SW480 (cell line): ENCODE measurements at regions not wholly inside any gene's neighbourhood (a gene's known extent, or its start where the extent isn't known, plus 50 kb on each side); places are given as distances from the start of the nearest gene placed in this dataset.
A peak's percentile ranks its signal among the peaks of the same experiment; 100 is the strongest.
"Not testable (repeated sequence)": the region's sequence is repeated elsewhere in the genome, so short reads cannot be mapped to it uniquely, and the experiment has no call there.

Experiments used
- DNase-seq: peaks from one replicate; pipeline ENCODE4 v3.0.0-alpha.2; 2016; ENCODE audit warnings: low spot score

- DNase-seq, result no peak
Observed at GRCh38 chr10:64023926-64024470, 502.8 kb downstream of the REEP3 start.

DNA sequence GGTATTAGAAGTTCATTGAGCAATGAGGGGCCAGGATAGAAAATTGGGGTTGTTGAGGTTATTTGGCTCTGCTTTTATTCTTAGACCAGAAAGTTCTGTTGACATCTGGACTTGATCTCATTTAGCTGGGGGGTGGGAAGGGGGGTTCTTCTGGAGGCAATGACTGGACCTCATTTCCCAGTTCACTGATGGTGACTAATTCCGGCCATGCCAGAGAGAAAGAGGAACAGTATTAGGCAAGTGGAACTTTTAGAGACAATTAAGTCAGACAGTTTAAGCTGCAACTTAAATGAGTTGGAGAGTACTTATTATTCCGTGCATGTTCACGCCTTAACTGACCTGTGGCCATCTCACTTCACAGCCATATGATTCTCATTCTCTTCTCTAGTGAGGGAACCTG lies 512.5 kb downstream of the REEP3 start:
- no peak for DNase-seq

DNA sequence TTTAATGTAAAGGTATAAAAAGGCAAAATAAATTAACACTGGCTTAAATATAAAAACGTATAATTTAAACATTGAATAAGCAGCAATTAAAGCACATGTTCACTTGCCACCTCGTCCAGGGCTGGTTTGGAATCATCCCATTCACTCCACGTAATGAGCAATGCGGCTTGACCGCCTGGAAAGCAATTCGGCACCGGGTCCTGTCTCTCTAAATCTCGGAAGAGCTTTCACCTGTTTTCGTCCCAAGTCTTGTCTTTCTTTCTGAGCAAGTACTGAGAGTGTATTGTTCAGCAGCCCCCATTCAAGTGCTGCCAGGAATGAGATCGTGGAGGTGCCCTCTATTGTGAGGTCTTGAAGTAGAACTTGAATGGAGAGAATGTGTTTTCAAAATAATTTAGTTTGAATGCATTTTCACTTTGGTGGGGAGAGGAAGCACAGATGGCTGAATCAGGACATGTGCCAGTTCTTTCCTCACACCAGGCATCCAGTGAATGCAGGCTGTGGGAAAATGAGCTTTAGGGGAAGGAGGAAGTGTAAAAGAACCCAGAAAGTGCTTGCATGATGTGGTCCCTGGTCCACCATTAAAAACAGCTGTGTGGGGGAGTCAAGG lies 515.2 kb downstream of the REEP3 start:
- DNase-seq, result no peak

DNA sequence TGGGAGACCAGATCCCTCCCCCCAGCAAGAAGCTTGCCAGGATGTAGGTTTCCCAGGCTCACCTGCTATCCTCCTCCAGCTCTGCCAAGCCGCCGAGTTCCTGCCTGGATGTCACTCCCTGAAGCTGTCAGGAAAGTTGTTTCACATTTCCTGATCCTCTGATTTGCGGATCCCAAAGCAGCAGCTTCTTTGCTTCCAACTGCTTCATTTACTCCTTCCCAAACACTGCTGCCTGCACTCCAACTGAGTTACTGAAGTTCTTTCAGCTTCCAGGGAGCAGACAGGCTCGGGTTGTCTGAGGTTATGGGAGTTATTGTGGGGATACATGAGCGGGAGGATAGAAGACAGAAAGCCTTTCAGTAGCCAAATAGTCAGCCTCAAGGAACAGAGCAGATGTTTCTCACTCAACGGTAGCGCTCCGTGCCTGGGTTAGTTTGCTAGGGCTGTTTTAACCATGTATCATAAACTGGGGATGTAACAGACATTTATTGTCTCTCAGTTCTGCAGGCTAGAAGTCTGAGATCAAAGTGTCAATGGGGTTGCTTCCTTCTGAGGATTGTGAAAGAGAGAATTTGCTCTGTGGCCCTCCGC lies 516.0 kb downstream of the REEP3 start:
- DNase-seq, result no peak

DNA sequence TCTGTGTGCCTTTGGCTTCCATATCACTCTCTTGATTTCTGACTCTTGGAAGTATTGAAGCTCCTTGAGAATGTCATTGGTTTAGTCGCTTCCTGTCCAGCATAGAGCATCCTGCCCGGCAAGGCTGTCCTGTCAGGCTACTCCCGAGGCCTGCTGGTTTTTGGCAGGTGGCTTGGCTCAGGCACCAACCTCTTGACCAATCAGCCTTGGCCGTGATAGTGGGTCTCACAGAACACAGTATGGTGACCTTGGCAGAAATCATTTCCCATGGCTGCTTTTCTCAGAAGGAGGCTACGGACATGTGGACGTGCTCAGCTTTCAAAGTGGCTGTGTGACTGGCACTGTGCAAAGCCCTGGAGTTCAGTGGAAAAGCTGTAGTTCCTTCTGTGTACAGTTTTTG lies 516.9 kb downstream of the REEP3 start:
- no peak for DNase-seq

GRCh38 chr10:64039198-64039597 lies 518.0 kb downstream of the REEP3 start:
- DNase-seq, result no peak

DNA sequence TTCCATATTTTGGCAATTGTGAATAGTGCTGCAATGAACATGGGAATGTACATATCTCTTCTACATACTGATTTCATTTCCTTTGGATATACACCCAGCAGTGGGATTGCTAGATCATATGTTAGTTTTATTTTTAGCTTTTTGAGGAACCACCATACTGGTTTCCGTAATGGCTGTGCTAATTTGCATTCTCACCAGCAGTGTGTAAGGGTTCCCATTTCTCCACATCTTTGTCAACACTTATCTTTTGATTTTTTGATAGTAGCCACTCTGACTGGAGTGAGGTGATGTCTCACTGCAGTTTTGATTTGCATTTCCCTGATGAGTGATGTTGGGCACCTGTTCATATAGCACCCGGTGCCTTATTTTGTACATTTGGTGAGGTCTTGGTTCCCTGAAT lies 519.6 kb downstream of the REEP3 start:
- no peak for DNase-seq

GRCh38 chr10:64041185-64041988 lies 520.2 kb downstream of the REEP3 start:
- DNase-seq, result peak; percentile 67

- DNase-seq, result no peak
Observed at GRCh38 chr10:64041989-64042490, 520.8 kb downstream of the REEP3 start.

GRCh38 chr10:64044098-64044497 lies 522.9 kb downstream of the REEP3 start:
- DNase-seq, result no peak

DNA sequence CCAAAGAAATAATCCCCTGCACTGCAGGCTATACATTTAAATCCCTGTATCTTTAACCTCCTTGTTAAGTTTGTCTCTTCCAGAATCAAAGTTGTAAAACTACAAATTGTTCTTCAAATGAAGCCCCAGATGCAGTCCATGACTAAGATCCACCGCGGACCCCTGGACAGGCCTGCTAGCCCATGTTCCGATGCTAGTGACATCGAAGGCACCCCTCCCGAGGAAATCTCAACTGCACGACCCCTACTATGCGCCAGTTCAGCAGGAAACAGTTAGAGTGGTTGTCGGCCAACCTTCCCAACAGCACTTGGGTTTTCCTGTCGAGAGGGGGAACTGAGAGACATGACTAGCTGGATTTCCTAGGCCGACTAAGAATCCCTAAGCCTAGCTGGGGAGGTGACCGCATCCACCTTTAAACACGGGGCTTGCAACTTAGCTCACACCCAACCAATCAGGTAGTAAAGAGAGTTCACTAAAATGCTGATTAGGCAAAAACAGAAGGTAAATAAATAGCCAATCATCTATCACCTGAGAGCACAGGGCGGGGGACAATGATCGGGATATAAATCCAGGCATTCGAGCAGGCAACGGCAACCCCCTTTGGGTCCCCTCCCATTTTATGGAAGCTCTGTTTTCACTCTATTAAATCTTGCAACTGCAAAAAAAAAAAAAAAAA lies 523.9 kb downstream of the REEP3 start:
- DNase-seq, result not testable (repeated sequence)

- no peak for DNase-seq
Observed at GRCh38 chr10:64054392-64054791, 533.2 kb downstream of the REEP3 start.

- no peak for DNase-seq
Observed at GRCh38 chr10:64059884-64060283, 538.7 kb downstream of the REEP3 start.

GRCh38 chr10:64060389-64060788 lies 539.2 kb downstream of the REEP3 start:
- DNase-seq, result no peak

DNA sequence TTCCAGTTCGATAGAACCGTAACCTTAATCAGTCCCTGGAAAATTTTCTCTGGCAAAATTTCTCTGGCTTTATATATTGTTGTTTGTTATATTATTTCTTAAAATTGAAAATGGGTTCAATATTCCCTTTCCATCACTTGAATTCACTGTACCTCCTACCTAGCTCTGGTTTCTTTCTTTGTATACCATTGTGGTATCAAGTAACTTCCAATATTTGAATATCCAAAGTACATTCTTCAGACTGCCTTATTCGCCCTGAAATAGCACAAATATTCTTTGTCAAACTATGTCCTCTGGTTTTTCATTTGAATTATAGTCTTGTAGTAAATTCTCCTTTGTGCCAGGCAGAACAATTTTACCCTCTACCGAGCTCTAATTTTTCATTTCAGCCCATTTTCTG lies 541.6 kb downstream of the REEP3 start:
- DNase-seq, result no peak

DNA sequence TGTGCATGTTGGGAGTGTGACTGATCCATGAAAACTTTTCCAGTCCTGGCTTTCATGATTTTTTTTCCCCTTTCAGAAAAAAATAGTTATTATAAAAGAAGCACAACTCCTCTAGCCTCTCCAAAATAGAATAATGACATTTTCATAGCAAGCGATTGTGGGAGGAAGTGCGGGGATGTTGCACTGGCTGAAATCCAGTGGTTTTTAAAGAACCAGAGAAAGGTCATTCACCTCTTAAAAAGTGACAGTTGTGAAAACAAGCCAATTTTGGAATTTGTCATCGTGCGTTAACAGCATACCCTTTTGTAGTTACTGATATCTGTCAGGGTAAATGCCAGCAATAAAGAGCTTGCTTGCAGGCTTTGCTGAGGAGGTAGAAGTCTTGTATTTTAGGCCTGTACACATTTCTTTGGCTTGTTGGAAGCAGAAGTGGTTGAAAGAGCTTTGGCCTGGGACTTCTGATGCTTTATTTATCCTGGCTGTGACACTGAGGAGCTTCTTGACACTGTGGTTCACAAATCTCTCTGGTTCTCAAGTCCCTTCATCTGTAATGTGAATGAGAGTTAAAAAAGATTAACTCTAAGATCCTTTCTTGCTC lies 545.9 kb downstream of the REEP3 start:
- DNase-seq, result no peak

DNA sequence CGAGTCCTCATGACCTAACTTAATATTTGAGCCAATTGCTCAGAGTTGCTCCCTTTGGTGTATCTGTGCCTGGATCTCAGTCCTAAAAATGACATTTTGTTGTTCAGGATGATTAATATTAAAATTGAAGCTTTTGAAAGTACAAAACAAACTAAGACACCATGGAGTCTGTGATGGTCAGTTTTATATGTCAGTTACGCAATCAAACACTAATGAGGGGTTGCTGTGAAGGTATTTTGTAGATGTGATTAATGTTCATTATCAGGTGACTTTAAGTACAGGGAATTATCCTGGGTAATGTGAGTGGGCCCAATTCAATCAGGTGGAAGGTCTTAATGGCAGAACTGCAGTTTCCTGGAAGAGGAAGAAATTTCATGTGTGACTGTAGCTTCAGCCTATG lies 546.7 kb downstream of the REEP3 start:
- DNase-seq, result no peak

DNA sequence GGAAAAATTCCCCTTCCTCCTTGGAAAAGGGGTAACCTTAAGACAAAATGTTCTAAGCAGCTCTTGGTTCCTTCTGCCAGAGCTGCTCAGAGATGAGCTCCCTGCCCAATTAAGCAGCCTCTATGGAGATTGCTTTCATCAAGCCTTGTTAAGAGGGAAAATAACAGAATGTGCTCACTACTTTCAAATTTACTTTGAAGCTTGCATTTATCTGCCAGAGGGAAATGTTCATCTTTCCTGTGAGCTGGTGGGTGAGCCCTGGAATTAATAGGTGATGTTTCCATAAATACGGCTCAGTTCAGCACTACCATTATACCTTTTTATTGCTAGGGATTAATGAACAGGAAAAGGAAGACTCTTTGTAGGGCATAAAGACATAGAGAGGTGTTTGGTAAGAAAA lies 549.0 kb downstream of the REEP3 start:
- DNase-seq, result no peak

GRCh38 chr10:64071218-64071617 lies 550.0 kb downstream of the REEP3 start:
- DNase-seq, result no peak

DNA sequence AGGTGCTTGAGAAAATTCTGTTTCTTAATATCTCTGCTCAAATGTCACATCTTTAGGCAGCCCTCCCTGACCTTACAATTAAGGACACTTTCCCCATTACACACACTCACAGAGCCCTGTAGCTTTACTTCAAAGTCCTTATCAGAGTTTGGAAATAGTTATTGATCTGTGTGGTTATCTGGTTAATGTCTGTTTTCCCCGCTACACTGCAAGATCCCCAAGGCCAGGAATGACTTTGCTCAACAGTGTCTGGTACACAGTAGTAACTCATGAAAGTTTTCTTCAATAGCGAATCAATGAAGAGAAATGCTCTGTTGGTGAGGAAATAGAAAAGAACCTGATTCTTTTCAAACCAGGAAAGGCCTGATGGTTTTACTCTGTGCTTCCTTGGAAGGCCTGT lies 554.4 kb downstream of the REEP3 start:
- DNase-seq, result no peak

DNA sequence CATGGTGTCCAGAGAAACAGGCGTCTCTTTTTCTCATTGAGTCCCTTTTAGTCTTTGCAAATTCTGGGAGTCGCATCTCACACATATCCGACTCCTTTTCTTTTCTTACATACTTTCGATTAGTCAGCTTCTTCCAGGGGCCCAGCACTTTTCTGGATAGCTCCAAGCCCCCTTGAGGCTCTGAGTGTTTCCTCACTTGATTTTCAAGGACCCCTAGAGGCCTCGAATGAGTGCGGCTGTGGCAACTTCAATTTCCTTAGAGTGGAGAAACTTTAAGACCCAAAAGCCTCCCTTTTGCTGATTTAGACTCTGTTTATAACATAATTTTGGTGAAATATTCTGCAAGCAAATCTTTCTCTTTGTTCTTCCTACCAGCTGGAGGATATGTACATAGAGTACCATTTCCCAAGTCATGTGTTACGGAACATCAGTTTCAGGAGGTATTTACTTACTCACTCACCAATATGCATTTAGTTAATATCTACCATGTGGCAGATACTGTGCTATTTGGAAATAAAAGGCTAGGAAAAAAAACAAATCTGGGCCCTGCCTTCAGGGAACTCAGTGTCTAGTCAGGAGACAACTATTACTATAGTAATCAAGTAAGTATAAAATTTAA lies 555.2 kb downstream of the REEP3 start:
- no peak for DNase-seq

DNA sequence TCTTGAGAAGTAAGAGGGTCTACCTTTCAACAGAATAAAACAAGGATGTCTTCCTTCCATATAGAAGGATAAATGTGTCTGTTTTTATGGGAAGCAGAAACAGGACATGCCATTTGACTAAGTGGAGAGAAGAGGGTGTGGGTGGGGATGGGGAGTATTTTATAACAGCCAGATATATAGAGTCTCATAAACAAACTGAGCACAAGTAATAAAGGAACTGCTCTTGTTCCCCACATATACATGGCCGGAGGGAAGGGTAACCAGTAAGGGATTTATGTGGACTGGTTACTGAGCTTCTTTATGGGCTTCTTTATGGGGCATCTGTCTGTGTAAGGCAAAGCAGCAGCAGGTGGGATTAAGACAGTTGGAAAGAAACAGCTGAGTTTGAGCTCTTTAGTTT lies 558.1 kb downstream of the REEP3 start:
- no peak for DNase-seq
